D721Med (cell line): ENCODE measurements at regions not wholly inside any gene's neighbourhood (a gene's known extent, or its start where the extent isn't known, plus 50 kb on each side); places are given as distances from the start of the nearest gene placed in this dataset.
"Not testable (repeated sequence)": the region's sequence is repeated elsewhere in the genome, so short reads cannot be mapped to it uniquely, and the experiment has no call there.

Experiments
- DNase-seq: peaks from one replicate; pipeline ENCODE4 v3.0.0; 2011; ENCODE audit warnings: low spot score; ENCODE audit not compliant: insufficient read length
- FAIRE-seq: peaks from 2 replicates; lab custom pipeline; 2011; peaks lifted over from hg19 to GRCh38; lab: Jason Lieb, UNC
- CTCF ChIP-seq: IDR thresholded peaks from 2 replicates; pipeline ENCODE4 v1.5.1; 2012; ENCODE audit warnings: mild to moderate bottlenecking, control low read depth; ENCODE audit not compliant: insufficient read depth; ENCODE audit errors: missing control alignments

DNA sequence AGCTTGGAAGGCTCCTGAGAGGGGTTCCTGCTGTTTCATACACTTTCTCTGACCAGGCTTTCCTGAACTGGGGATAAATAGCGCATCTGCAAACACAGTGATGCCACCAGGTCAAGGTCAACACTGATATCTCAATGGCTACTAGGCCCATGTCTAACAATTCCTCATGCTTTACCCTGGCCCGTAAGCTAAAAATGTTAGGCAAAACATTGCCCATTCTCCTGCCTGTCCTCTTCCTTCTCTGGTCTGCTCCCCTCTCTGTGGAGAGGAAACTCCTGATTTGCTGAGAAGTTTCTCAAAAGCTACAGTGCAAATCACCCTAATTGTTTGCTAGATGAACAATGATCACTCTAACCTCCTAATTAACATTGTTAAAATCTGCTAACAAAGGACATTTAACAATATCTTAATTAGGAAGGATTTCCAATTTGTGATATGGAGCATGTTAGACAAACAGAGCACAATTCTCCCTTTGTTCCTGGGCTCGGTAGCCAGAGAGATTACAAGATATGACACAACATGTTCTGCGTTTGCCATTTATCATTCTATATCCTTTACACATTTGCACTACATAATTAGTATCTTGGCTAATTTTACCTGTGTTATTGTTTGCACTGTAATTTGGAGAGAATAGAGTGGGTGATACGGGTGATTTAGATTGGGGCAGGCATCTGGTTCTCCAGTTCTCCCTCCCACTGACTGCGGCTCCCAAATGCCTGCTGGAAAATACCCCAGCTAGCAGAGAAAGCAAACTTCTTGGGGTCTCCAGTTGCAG lies 266.8 kb downstream of the CD83 start:
- DNase-seq: no peak
- no peak for TF ChIP-seq CTCF
- no peak for FAIRE-seq

DNA sequence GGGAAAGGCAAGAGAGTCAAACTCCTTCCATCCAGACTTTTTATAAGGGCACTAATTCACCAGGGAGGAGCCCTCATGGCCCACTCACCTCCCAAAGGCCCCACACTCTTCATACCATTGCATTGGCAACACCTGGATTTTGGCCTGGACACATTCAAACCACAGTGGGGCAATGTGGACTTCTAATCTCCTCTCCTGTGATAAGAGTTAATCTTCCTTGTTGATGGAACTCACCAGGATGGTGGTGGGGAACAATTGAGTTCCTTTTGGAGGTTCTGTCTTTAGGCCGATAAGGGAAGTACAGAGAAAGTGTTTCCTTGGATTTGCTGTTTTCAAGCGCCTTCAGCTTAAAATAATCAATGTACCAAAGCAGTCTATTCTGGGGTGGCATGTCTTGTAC lies 268.7 kb downstream of the CD83 start:
- no peak for DNase-seq
- FAIRE-seq: no peak
- no peak for TF ChIP-seq CTCF

- no peak for TF ChIP-seq CTCF
- DNase-seq (no peak), FAIRE-seq (no peak)
These were observed 269.1 kb downstream of the CD83 start for GRCh38 chr6:14386668-14387067.

GRCh38 chr6:14388371-14388770 lies 270.8 kb downstream of the CD83 start:
- no peak for TF ChIP-seq CTCF

GRCh38 chr6:14389776-14390175 lies 272.2 kb downstream of the CD83 start:
- FAIRE-seq, DNase-seq: not testable (repeated sequence)

More at GRCh38 chr6:14388371-14388770, 270.8 kb downstream of the CD83 start:
- DNase-seq (no peak), FAIRE-seq (no peak)

GRCh38 chr6:14390805-14391204 lies 273.2 kb downstream of the CD83 start:
- no peak for TF ChIP-seq CTCF
- no peak for FAIRE-seq

DNA sequence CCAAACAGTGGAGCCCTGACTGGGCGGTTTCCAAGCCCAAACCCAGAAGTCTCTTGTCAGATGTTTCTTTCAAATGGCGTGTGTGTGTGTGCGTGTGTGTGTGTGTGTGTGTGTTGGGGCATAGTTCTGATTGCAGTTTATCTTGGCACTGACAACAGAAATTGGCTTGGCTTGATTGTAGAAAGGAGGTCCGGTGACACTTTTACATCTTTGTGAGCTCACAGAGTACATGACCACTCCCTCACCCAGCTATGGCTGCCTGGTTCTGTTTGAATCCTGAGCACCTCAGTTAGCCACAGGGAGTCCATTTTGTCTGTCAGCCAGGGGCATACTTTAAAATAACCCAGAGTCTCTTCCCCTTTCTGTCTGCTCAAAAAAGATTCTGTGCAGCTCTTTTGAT lies 276.3 kb downstream of the CD83 start:
- DNase-seq: no peak
- FAIRE-seq: no peak
- no peak for TF ChIP-seq CTCF

More at GRCh38 chr6:14390805-14391204, 273.2 kb downstream of the CD83 start:
- no peak for DNase-seq
